ENCODE measurements at regions not wholly inside any gene's neighbourhood (a gene's known extent, or its start where the extent isn't known, plus 50 kb on each side); places are given as distances from the start of the nearest gene placed in this dataset.
A peak's percentile ranks its signal among the peaks of the same experiment; 100 is the strongest.

- no peak for DNase-seq
Measured at GRCh38 chr13:83333614-83334388, 548.5 kb downstream of the SLITRK1 start.

DNA sequence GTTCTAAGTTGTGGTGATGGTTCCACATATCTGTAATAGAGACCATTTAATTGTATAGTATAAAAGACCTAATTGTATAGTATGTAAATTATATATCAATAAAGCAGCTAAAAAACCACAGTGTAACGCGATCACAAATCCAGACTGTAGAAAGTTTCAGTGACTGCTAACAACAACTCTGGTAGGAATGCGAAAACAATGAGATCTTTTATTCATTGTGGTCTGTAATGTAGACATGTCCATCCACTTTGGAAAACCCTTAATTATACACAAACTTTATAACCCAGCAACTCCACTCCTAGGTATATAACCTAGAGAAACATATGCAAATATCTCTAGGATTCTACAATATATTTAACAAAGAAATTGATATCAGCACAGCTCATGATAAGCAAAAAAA is 549.5 kb downstream of the SLITRK1 start:
- DNase-seq = no peak

GRCh38 chr13:83327091-83327490 is 555.2 kb downstream of the SLITRK1 start:
- DNase-seq = no peak

- no peak for DNase-seq
Measured at GRCh38 chr13:83325125-83325853, 557.0 kb downstream of the SLITRK1 start.

GRCh38 chr13:83311886-83312577 is 570.2 kb downstream of the SLITRK1 start:
- DNase-seq = no peak

DNA sequence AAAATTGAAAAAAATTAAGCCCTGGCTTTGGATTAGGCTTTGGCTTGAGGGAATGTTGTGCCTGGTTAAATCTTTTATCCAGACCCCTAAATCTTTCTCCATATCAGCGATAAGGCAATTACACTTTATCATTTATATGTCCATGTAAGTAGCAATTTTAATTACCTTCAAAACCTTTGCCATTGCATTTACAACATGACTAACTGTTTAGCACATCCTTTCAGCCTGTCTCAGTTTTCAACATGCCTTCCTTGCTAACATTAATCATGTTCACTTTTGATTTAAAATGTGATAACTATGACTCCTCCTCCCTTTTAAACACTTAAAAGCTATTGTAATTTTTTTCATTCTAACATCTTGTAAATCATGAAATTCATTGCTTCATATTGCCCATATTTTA is 583.7 kb downstream of the SLITRK1 start:
- DNase-seq = no peak

GRCh38 chr13:83297586-83298290 is 584.5 kb downstream of the SLITRK1 start:
- DNase-seq = no peak

GRCh38 chr13:83295686-83296085 is 586.6 kb downstream of the SLITRK1 start:
- DNase-seq = no peak

DNA sequence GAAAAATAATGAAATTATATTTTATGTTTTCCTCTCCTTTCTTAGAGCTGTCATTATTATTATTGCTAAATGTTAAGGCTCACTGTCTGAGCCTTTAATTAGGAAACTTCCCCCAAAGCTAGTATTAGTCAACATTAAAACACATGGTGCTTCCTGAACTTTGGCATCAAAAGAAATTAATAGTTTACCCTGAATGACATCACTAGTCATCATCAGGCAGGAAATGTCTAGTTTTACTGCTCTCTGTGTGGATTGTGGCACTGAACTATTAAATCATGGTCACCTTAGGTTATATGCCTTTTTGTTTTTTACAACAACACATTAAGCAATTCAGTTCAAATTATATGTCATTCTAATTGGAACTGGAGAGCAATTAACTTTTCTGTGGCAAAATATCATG is 595.5 kb downstream of the SLITRK1 start:
- no peak for DNase-seq

DNA sequence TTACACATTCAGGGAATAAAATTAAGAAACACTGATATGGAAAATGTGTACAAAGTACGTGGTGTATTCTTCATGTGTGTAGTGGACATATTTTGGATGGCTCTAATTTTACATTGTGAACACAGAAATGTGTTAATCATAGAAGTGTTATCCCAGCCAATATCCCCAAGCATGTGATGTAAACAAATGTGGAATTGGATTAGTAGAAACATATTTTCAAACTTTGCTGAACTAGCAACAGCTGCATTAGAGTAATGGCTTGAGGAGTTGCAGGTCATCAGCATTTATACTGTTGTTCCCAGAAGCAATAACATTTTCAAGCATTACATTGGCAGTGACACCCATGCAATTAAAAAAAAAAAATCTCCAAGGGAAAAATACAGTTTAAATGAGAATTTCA is 600.6 kb downstream of the SLITRK1 start:
- no peak for DNase-seq

GRCh38 chr13:83274679-83275078 is 607.6 kb downstream of the SLITRK1 start:
- no peak for DNase-seq

DNA sequence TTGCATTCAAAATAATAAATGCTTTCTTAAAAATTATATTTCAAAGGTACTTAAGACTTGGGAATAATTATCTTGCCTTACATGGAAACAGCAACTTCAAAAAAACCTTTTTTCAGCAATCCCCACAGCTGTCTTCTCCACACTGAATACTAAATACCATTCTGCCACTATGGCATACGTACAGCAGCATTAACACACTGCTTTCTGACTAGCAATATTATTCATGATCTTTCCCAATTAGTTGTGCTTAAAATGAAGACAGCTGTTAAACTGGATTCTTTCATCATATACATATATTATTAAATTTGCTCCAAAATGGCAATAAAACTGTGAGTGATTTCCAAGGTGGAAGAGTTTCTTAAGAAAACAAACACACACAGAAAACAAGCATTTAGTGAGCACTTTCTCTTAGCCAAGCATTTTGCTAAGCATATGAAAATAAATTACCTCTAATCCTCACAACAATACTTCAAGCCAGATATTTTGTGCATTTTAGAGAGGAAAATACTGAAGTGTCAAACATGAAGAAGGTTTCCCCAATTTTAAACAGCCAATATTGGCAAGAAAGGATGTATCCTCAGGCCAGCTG is 609.5 kb downstream of the SLITRK1 start:
- DNase-seq = no peak

GRCh38 chr13:83272076-83272475 is 610.2 kb downstream of the SLITRK1 start:
- DNase-seq = no peak

GRCh38 chr13:83265279-83265678 is 617.0 kb downstream of the SLITRK1 start:
- DNase-seq = no peak

DNA sequence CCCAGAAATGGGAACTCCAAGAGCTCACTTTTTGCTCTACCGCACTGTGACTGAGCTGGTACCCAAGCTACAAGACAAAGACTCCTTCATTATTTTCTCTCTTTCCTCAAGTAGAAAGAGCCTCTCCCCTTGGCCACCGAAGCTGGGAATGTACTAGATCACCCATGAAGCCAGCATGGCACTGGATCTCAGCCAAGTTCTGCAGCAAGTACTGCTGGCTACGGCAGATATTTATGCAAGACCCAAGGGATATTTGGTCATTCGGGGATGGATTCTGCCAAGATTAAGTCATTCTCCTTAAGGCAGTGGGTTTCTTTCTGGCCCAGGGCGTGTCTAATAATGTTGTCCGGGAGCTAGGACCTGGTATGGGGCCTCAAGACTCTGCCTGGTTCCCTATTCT is 633.5 kb downstream of the SLITRK1 start:
- no peak for DNase-seq

GRCh38 chr13:83232626-83233025 is 649.6 kb downstream of the SLITRK1 start:
- DNase-seq = no peak

- DNase-seq = no peak
Measured at GRCh38 chr13:83229574-83230305, 652.5 kb downstream of the SLITRK1 start.

- DNase-seq = no peak
Measured at GRCh38 chr13:83223546-83223945, 658.7 kb downstream of the SLITRK1 start.

DNA sequence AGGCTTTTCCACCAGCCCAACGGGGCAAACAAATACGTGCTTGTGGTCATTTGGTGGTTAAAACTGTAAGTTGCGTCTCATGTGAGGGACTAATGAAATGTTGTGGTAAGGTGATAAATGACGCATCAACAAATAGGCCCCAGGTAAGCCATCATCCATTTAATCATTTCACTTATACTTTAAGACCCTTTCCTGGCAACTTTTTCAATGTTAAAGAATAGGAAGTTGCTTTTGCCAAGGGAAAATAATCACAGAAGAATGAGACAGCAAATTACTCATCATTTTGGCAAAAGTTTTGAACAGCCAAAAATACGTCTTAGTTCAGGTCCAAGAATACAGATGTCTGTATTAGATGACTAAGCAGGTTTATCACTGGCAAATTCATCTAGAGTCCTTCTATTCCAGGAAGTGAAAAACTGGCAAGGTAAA is 660.4 kb downstream of the SLITRK1 start:
- no peak for DNase-seq

DNA sequence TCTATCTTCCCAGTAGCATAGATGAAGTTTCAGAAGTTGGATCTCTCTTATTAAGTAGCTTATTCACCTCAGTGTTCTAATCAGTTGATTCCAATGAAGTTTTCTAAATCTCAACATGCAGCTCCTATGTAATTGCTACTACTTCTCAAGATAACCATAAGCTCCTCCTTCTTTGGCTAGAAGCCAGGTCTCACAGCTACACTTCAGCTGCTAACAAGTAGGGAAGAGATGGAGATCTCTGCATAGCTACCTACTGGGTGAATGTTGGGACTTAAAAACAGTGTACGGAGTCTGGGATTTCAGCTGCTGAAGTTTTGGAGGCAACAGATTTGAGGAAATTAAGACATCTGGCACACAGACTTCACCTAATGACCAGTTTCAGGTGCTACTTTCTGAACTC is 661.0 kb downstream of the SLITRK1 start:
- peak in 1 of 56 donors; percentile 1 for DNase-seq

GRCh38 chr13:83220241-83220640 is 662.0 kb downstream of the SLITRK1 start:
- no peak for DNase-seq
